ENCODE measurements at regions not wholly inside any gene's neighbourhood (a gene's known extent, or its start where the extent isn't known, plus 50 kb on each side); places are given as distances from the start of the nearest gene placed in this dataset.

- Histone ChIP-seq H3K4me2 (ENCODE audit: low read depth, low read length, poor library complexity, severe bottlenecking) (no peak overlapping the region), H3K9me3 (ENCODE audit: insufficient read depth, low read length) (no peaks in the 10 kb centered on the region), H4K20me1 (ENCODE audit: low read depth, low read length) (no peaks in the 10 kb centered on the region), H3K79me2 (ENCODE audit: insufficient read depth, low read length) (no peaks in the 10 kb centered on the region), H3K9ac (ENCODE audit: low read length) (no peak overlapping the region), H3K9me2 (replicated peaks; ENCODE audit: insufficient read depth, low read length) (no peaks in the 10 kb centered on the region), H3K36me3 (ENCODE audit: low read length) (no peaks in the 10 kb centered on the region), H3K4me3 (ENCODE audit: insufficient read depth, low read length, poor library complexity, severe bottlenecking) (no peak overlapping the region), H2AFZ (ENCODE audit: low read depth, low read length, severe bottlenecking) (no peak overlapping the region), H3F3A (ENCODE audit: insufficient read depth) (no peaks in the 10 kb centered on the region), H3K27ac (ENCODE audit: low read depth, low read length) (no peak overlapping the region), H3K27me3 (ENCODE audit: low read length) (no peaks in the 10 kb centered on the region)
- TF ChIP-seq EZH2phosphoT487 (conservative IDR thresholded peaks at IDR 0.05; ENCODE audit: low read length): no peak
- no peak for TF ChIP-seq CTCF (IDR thresholded peaks at IDR 0.05; ENCODE audit: insufficient read depth, low read length, poor library complexity, severe bottlenecking)
Measured at GRCh38 chr1:80607064-80607463, 1193.7 kb upstream of the ADGRL2 start.

GRCh38 chr1:80594013-80594412 lies 1206.7 kb upstream of the ADGRL2 start:
- Histone ChIP-seq H3K9ac (ENCODE audit: low read length) (no peak overlapping the region), H3K4me2 (ENCODE audit: low read depth, low read length, poor library complexity, severe bottlenecking) (no peak overlapping the region), H2AFZ (ENCODE audit: low read depth, low read length, severe bottlenecking) (no peak overlapping the region), H3K27ac (ENCODE audit: low read depth, low read length) (no peak overlapping the region), H4K20me1 (ENCODE audit: low read depth, low read length) (no peaks in the 10 kb centered on the region), H3K79me2 (ENCODE audit: insufficient read depth, low read length) (no peaks in the 10 kb centered on the region), H3F3A (ENCODE audit: insufficient read depth) (no peaks in the 10 kb centered on the region), H3K36me3 (ENCODE audit: low read length) (no peaks in the 10 kb centered on the region), H3K9me3 (ENCODE audit: insufficient read depth, low read length) (no peaks in the 10 kb centered on the region), H3K4me3 (ENCODE audit: insufficient read depth, low read length, poor library complexity, severe bottlenecking) (no peak overlapping the region), H3K9me2 (replicated peaks; ENCODE audit: insufficient read depth, low read length) (no peaks in the 10 kb centered on the region), H3K27me3 (ENCODE audit: low read length) (no peaks in the 10 kb centered on the region)
- TF ChIP-seq EZH2phosphoT487 (conservative IDR thresholded peaks at IDR 0.05; ENCODE audit: low read length): no peak
- no peak for TF ChIP-seq CTCF (IDR thresholded peaks at IDR 0.05; ENCODE audit: insufficient read depth, low read length, poor library complexity, severe bottlenecking)

GRCh38 chr1:80593197-80593596 lies 1207.5 kb upstream of the ADGRL2 start:
- no peak overlapping the region for H3K4me2 ChIP-seq (ENCODE audit: low read depth, low read length, poor library complexity, severe bottlenecking)
- no peaks in the 10 kb centered on the region for H4K20me1 ChIP-seq (ENCODE audit: low read depth, low read length)
- H3K27me3 ChIP-seq (ENCODE audit: low read length): no peaks in the 10 kb centered on the region
- H2AFZ ChIP-seq (ENCODE audit: low read depth, low read length, severe bottlenecking): no peak overlapping the region
- H3K9ac ChIP-seq (ENCODE audit: low read length): no peak overlapping the region
- H3K79me2 ChIP-seq (ENCODE audit: insufficient read depth, low read length): no peaks in the 10 kb centered on the region
- no peaks in the 10 kb centered on the region for H3K36me3 ChIP-seq (ENCODE audit: low read length)
- no peaks in the 10 kb centered on the region for H3F3A ChIP-seq (ENCODE audit: insufficient read depth)
- no peaks in the 10 kb centered on the region for H3K9me3 ChIP-seq (ENCODE audit: insufficient read depth, low read length)
- TF ChIP-seq CTCF (IDR thresholded peaks at IDR 0.05; ENCODE audit: insufficient read depth, low read length, poor library complexity, severe bottlenecking) (no peak), EZH2phosphoT487 (conservative IDR thresholded peaks at IDR 0.05; ENCODE audit: low read length) (no peak)
- H3K4me3 ChIP-seq (ENCODE audit: insufficient read depth, low read length, poor library complexity, severe bottlenecking): no peak overlapping the region
- H3K27ac ChIP-seq (ENCODE audit: low read depth, low read length): no peak overlapping the region
- H3K9me2 ChIP-seq (replicated peaks; ENCODE audit: insufficient read depth, low read length): no peaks in the 10 kb centered on the region

Data from SU-DHL-6 (cell line).